K562 (cell line): ENCODE measurements at regions not wholly inside any gene's neighbourhood (a gene's known extent, or its start where the extent isn't known, plus 50 kb on each side); places are given as distances from the start of the nearest gene placed in this dataset.

Source experiments
- CEBPG ChIP-seq, 3 experiments: fragments of 200-800 bp in 1 of 3; sonication (Bioruptor generic) in 1 of 3; sonication (generic) in 1 of 3; formaldehyde crosslinking in 1 of 3; IDR thresholded peaks in 2 of 3; conservative IDR thresholded peaks in 1 of 3; 2 replicates each; pipeline versions ENCODE4 v1.6.1 to v1.8.0; 2016 to 2022; ENCODE audit warnings: missing compliant biosample characterization in 2 of 3, missing genetic modification characterization in 2 of 3, mild to moderate bottlenecking in 1 of 3, missing genetic modification reagents in 1 of 3
- CREB3 ChIP-seq: fragments of 450-650 bp; conservative IDR thresholded peaks from 2 replicates; pipeline ENCODE4 v1.6.1; 2016; ENCODE audit warnings: missing genetic modification characterization, low read depth, mild to moderate bottlenecking, missing compliant biosample characterization, moderate library complexity
- FOSL1 ChIP-seq: fragments of 200-800 bp; sonication (Bioruptor generic); conservative IDR thresholded peaks from 2 replicates; pipeline ENCODE4 v1.6.1; 2016; ENCODE audit warnings: missing genetic modification characterization, missing compliant biosample characterization
- HCFC1 ChIP-seq: IDR thresholded peaks from 2 replicates; pipeline ENCODE4 v1.6.1; 2012; ENCODE audit warnings: low read depth, low read length, improper control_type of control experiment
- HLTF ChIP-seq: fragments of 450-650 bp; IDR thresholded peaks from 2 replicates; pipeline ENCODE4 v1.6.1; 2016
- JUNB ChIP-seq: fragments of 450-650 bp; formaldehyde crosslinking; conservative IDR thresholded peaks from 2 replicates; pipeline ENCODE4 v1.4.0; 2020; ENCODE audit warnings: mild to moderate bottlenecking
- TF ChIP-seq, protein P1 (sequence below): IDR thresholded peaks from 3 replicates; pipeline ENCODE4 v1.6.1; 2011; ENCODE audit warnings: borderline replicate concordance, mild to moderate bottlenecking; ENCODE audit not compliant: insufficient read length, insufficient read depth
- TF ChIP-seq, protein P2 (sequence below), 2 experiments: fragments of 450-650 bp; formaldehyde crosslinking in 1 of 2; IDR thresholded peaks; 2 replicates each; pipeline versions ENCODE4 v1.4.0 to v1.6.1; 2014 to 2020; ENCODE audit warnings: mild to moderate bottlenecking in 2 of 2, borderline replicate concordance in 1 of 2, low read depth in 1 of 2
- TF ChIP-seq, protein P3 (sequence below): IDR thresholded peaks from 2 replicates; pipeline ENCODE4 v1.6.1; 2012; ENCODE audit warnings: low read depth, low read length, improper control_type of control experiment, borderline replicate concordance
- TF ChIP-seq, protein P4 (sequence below): fragments of 200-800 bp; sonication (Bioruptor generic); IDR thresholded peaks from 2 replicates; pipeline ENCODE4 v1.6.1; 2017; ENCODE audit warnings: missing genetic modification characterization, missing compliant biosample characterization

- TF ChIP-seq HCFC1 (no peak), CREB3 (tag) (no peak), FOSL1 (no peak), HLTF (no peak), JUNB (CRISPR knock-in tag) (no peak), CEBPG (CRISPR knock-in tag; IDR thresholded peaks at IDR 0.05) (no peak), CEBPG (tag; conservative IDR thresholded peaks at IDR 0.05 in 1 of 2, IDR thresholded peaks at IDR 0.05 in 1 of 2) (no peak)
- TF ChIP-seq, protein P1, sequence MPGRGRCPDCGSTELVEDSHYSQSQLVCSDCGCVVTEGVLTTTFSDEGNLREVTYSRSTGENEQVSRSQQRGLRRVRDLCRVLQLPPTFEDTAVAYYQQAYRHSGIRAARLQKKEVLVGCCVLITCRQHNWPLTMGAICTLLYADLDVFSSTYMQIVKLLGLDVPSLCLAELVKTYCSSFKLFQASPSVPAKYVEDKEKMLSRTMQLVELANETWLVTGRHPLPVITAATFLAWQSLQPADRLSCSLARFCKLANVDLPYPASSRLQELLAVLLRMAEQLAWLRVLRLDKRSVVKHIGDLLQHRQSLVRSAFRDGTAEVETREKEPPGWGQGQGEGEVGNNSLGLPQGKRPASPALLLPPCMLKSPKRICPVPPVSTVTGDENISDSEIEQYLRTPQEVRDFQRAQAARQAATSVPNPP, result no peak
- TF ChIP-seq, protein P2, sequence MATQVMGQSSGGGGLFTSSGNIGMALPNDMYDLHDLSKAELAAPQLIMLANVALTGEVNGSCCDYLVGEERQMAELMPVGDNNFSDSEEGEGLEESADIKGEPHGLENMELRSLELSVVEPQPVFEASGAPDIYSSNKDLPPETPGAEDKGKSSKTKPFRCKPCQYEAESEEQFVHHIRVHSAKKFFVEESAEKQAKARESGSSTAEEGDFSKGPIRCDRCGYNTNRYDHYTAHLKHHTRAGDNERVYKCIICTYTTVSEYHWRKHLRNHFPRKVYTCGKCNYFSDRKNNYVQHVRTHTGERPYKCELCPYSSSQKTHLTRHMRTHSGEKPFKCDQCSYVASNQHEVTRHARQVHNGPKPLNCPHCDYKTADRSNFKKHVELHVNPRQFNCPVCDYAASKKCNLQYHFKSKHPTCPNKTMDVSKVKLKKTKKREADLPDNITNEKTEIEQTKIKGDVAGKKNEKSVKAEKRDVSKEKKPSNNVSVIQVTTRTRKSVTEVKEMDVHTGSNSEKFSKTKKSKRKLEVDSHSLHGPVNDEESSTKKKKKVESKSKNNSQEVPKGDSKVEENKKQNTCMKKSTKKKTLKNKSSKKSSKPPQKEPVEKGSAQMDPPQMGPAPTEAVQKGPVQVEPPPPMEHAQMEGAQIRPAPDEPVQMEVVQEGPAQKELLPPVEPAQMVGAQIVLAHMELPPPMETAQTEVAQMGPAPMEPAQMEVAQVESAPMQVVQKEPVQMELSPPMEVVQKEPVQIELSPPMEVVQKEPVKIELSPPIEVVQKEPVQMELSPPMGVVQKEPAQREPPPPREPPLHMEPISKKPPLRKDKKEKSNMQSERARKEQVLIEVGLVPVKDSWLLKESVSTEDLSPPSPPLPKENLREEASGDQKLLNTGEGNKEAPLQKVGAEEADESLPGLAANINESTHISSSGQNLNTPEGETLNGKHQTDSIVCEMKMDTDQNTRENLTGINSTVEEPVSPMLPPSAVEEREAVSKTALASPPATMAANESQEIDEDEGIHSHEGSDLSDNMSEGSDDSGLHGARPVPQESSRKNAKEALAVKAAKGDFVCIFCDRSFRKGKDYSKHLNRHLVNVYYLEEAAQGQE (IDR thresholded peaks at IDR 0.05; ENCODE audit: borderline replicate concordance), result no peak
- TF ChIP-seq, protein P2 (CRISPR knock-in tag; IDR thresholded peaks at IDR 0.05; ENCODE audit: low read depth), result no peak
- TF ChIP-seq, protein P3, sequence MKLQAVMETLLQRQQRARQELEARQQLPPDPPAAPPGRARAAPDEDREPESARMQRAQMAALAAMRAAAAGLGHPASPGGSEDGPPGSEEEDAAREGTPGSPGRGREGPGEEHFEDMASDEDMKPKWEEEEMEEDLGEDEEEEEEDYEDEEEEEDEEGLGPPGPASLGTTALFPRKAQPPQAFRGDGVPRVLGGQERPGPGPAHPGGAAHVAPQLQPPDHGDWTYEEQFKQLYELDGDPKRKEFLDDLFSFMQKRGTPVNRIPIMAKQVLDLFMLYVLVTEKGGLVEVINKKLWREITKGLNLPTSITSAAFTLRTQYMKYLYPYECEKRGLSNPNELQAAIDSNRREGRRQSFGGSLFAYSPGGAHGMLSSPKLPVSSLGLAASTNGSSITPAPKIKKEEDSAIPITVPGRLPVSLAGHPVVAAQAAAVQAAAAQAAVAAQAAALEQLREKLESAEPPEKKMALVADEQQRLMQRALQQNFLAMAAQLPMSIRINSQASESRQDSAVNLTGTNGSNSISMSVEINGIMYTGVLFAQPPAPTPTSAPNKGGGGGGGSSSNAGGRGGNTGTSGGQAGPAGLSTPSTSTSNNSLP, result no peak
- TF ChIP-seq, protein P4, sequence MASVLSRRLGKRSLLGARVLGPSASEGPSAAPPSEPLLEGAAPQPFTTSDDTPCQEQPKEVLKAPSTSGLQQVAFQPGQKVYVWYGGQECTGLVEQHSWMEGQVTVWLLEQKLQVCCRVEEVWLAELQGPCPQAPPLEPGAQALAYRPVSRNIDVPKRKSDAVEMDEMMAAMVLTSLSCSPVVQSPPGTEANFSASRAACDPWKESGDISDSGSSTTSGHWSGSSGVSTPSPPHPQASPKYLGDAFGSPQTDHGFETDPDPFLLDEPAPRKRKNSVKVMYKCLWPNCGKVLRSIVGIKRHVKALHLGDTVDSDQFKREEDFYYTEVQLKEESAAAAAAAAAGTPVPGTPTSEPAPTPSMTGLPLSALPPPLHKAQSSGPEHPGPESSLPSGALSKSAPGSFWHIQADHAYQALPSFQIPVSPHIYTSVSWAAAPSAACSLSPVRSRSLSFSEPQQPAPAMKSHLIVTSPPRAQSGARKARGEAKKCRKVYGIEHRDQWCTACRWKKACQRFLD, result no peak
Observed at GRCh38 chr5:93209476-93209875, 371.5 kb downstream of the NR2F1-AS1 start.
